GM23248 (cell line): ENCODE measurements at regions not wholly inside any gene's neighbourhood (a gene's known extent, or its start where the extent isn't known, plus 50 kb on each side); places are given as distances from the start of the nearest gene placed in this dataset.
"Not testable (repeated sequence)": the region's sequence is repeated elsewhere in the genome, so short reads cannot be mapped to it uniquely, and the experiment has no call there.

Experiments used
- EZH2 ChIP-seq: fragments of 200-600 bp; sonication (generic); IDR thresholded peaks from 2 replicates; pipeline ENCODE4 v1.6.1; 2018; ENCODE audit warnings: antibody characterized with exemption, mild to moderate bottlenecking; ENCODE audit not compliant: insufficient read depth, poor library complexity, severe bottlenecking
- EZH2phosphoT487 ChIP-seq: fragments of 200-600 bp; sonication (generic); IDR thresholded peaks from 2 replicates; pipeline ENCODE4 v1.6.1; 2018; ENCODE audit warnings: antibody characterized with exemption, moderate library complexity, mild to moderate bottlenecking, low read depth; ENCODE audit not compliant: insufficient read depth

GRCh38 chr6:157736555-157736954 is 86.5 kb upstream of the SNX9 start:
- not testable (repeated sequence) for TF ChIP-seq EZH2, EZH2phosphoT487
